IMR-90 (cell line): ENCODE measurements at regions not wholly inside any gene's neighbourhood (a gene's known extent, or its start where the extent isn't known, plus 50 kb on each side); places are given as distances from the start of the nearest gene placed in this dataset.

Experiments
- ATAC-seq: fragments of 200-7000 bp; cut with Tn5 transposase; 2 replicates; pipeline ENCODE4 v1.9.1; 2020; ENCODE audit warnings: low read depth, mild to moderate bottlenecking, moderate library complexity
- BruUV-seq: library from RNA; stranded (reverse); fragments of 400-500 nt; replicated peaks from 2 replicates; lab custom pipeline; 2021; lab: Mats Ljungman, UMichigan
- CTCF ChIA-PET: fragments of 300-600 bp; formaldehyde crosslinking; extraction: SDS; loops from one replicate; lab custom pipeline; 2021; ENCODE audit warnings: antibody characterized with exemption; lab: Yijun Ruan, JAX
- POLR2A ChIA-PET: fragments of 300-600 bp; sonication (Branson Sonifier 250); formaldehyde crosslinking; loops from one replicate; lab custom pipeline; 2022; ENCODE audit warnings: antibody characterized with exemption; ENCODE audit not compliant: unreplicated experiment; lab: Charles Lee
- DNase-seq: peaks from one replicate; pipeline ENCODE4 v3.0.0; 2013
- H2AFZ ChIP-seq: replicated peaks from 2 replicates; pipeline ENCODE3; 2013; ENCODE audit warnings: low read length, mild to moderate bottlenecking; ENCODE audit not compliant: poor library complexity
- H2AK5ac ChIP-seq: 2 replicates; pipeline ENCODE4 v1.6.1; 2013; ENCODE audit warnings: low read depth, low read length, inconsistent platforms
- H2AK9ac ChIP-seq: replicated peaks from 2 replicates; pipeline ENCODE3; 2013; ENCODE audit warnings: mild to moderate bottlenecking, low read depth, low read length, moderate library complexity; ENCODE audit not compliant: poor library complexity
- H2BK120ac ChIP-seq: 2 replicates; pipeline ENCODE4 v1.6.1; 2013; ENCODE audit warnings: low read depth, low read length, inconsistent platforms
- H2BK15ac ChIP-seq: 3 replicates; pipeline ENCODE4 v1.6.1; 2013; ENCODE audit warnings: low read depth, low read length, inconsistent platforms
- H2BK20ac ChIP-seq: 2 replicates; pipeline ENCODE4 v1.6.1; 2013; ENCODE audit warnings: low read depth, mild to moderate bottlenecking, inconsistent platforms, low read length, moderate library complexity
- H2BK5ac ChIP-seq: 2 replicates; pipeline ENCODE4 v1.6.1; 2013; ENCODE audit warnings: mild to moderate bottlenecking, low read depth, low read length, inconsistent platforms; ENCODE audit not compliant: poor library complexity, severe bottlenecking
- H3K14ac ChIP-seq: replicated peaks from 2 replicates; pipeline ENCODE4 v1.6.1; 2013; ENCODE audit warnings: low read depth, low read length, inconsistent platforms
- H3K18ac ChIP-seq: 2 replicates; pipeline ENCODE4 v1.6.1; 2013; ENCODE audit warnings: low read depth, low read length, control low read depth
- H3K23ac ChIP-seq: 2 replicates; pipeline ENCODE4 v1.6.1; 2013; ENCODE audit warnings: low read depth, low read length, inconsistent platforms
- H3K27ac ChIP-seq: 2 replicates; pipeline ENCODE4 v1.5.1; 2013; ENCODE audit warnings: mild to moderate bottlenecking, control low read depth, low read length; ENCODE audit not compliant: insufficient read depth
- H3K27me3 ChIP-seq: 2 replicates; pipeline ENCODE4 v1.6.1; 2013; ENCODE audit warnings: low read length; ENCODE audit not compliant: control insufficient read depth, insufficient read depth
- H3K36me3 ChIP-seq: 2 replicates; pipeline ENCODE4 v1.6.1; 2013; ENCODE audit warnings: low read length, mixed read lengths; ENCODE audit not compliant: control insufficient read depth, insufficient read depth
- H3K4ac ChIP-seq: 2 replicates; pipeline ENCODE4 v1.6.1; 2013; ENCODE audit warnings: low read depth, low read length, inconsistent platforms
- H3K4me1 ChIP-seq: 2 replicates; pipeline ENCODE4 v1.6.1; 2013; ENCODE audit warnings: low read length, mixed read lengths; ENCODE audit not compliant: control insufficient read depth, insufficient read depth
- H3K4me2 ChIP-seq: 2 replicates; pipeline ENCODE4 v1.6.1; 2013; ENCODE audit warnings: low read depth, mild to moderate bottlenecking, control low read depth, low read length, moderate library complexity
- H3K4me3 ChIP-seq: 2 replicates; pipeline ENCODE4 v1.5.1; 2013; ENCODE audit warnings: low read depth, mild to moderate bottlenecking, control low read depth, low read length, moderate library complexity; ENCODE audit not compliant: insufficient read depth
- H3K56ac ChIP-seq: 2 replicates; pipeline ENCODE4 v1.6.1; 2013; ENCODE audit warnings: low read length, inconsistent platforms; ENCODE audit not compliant: insufficient read depth; ENCODE audit errors: extremely low read depth
- H3K79me1 ChIP-seq, 2 experiments: 2 replicates each; pipeline ENCODE4 v1.6.1; 2013; ENCODE audit warnings: low read length in 2 of 2, inconsistent platforms in 1 of 2, low read depth in 1 of 2
- H3K9ac ChIP-seq: 2 replicates; pipeline ENCODE4 v1.6.1; 2013; ENCODE audit warnings: low read depth, low read length, control low read depth
- H3K9me1 ChIP-seq: 2 replicates; pipeline ENCODE4 v1.6.1; 2013; ENCODE audit warnings: low read length, inconsistent platforms; ENCODE audit not compliant: insufficient read depth
- H3K9me3 ChIP-seq: 2 replicates; pipeline ENCODE4 v1.6.1; 2013; ENCODE audit warnings: low read length; ENCODE audit not compliant: control insufficient read depth, insufficient read depth
- H4K20me1 ChIP-seq: 2 replicates; pipeline ENCODE4 v1.6.1; 2013; ENCODE audit warnings: low read length, inconsistent platforms; ENCODE audit not compliant: insufficient read depth
- H4K5ac ChIP-seq: 2 replicates; pipeline ENCODE4 v1.6.1; 2013; ENCODE audit warnings: mild to moderate bottlenecking, low read depth, low read length, control low read depth
- H4K8ac ChIP-seq, 2 experiments: 2 replicates each; pipeline ENCODE4 v1.6.1; 2013; ENCODE audit warnings: low read depth in 2 of 2, low read length in 2 of 2, control low read depth in 1 of 2, inconsistent platforms in 1 of 2
- H4K91ac ChIP-seq: 2 replicates; pipeline ENCODE4 v1.6.1; 2013; ENCODE audit warnings: low read depth, low read length, inconsistent platforms; ENCODE audit not compliant: insufficient read depth
- CEBPB ChIP-seq: IDR thresholded peaks from 2 replicates; pipeline ENCODE4 v1.6.1; 2012; ENCODE audit warnings: low read depth, low read length, improper control_type of control experiment
- MAFK ChIP-seq: IDR thresholded peaks from 2 replicates; pipeline ENCODE4 v1.6.1; 2012; ENCODE audit warnings: low read depth, low read length, improper control_type of control experiment
- MXI1 ChIP-seq: IDR thresholded peaks from 2 replicates; pipeline ENCODE4 v1.6.1; 2012; ENCODE audit warnings: low read depth, mild to moderate bottlenecking, low read length, moderate library complexity, borderline replicate concordance
- RFX5 ChIP-seq: IDR thresholded peaks from 2 replicates; pipeline ENCODE4 v1.8.0; 2012; ENCODE audit warnings: low read depth, mild to moderate bottlenecking, low read length, moderate library complexity
- SMC3 ChIP-seq: fragments of 150-350 bp; IDR thresholded peaks from 2 replicates; pipeline ENCODE4 v1.6.1; 2016; ENCODE audit warnings: low read depth, mild to moderate bottlenecking, antibody characterized with exemption, low read length, moderate library complexity
- WGBS, 2 experiments: methylation state at CpG; one replicate each; pipeline versions ENCODE4 v1.1.5 to v1.1.7; 2013; ENCODE audit warnings: missing lambda C conversion rate in 2 of 2; ENCODE audit not compliant: insufficient read length in 1 of 2; ENCODE audit errors: extremely low coverage in 2 of 2; 5-methylcytosine and 5-hydroxymethylcytosine counted together
- dilution Hi-C: fragments of 300-500 bp; cut with HindIII; formaldehyde crosslinking; loops from one replicate; pipeline ENCODE4 v1.14.3; 2018; ENCODE audit warnings: low sequenced_read_pairs; ENCODE audit not compliant: unreplicated experiment
- in situ Hi-C: fragments of 300-500 bp; cut with MboI; formaldehyde crosslinking; loops from 3 replicates; pipeline ENCODE4 v1.14.3; 2019; ENCODE audit warnings: low sequenced_read_pairs, inconsistent platforms, mixed read lengths
- intact Hi-C: fragments of 100-400 bp; cut with micrococcal nuclease; formaldehyde crosslinking; loops from 2 replicates; pipeline ENCODE4 v1.10.0; 2022
- TF ChIP-seq, protein P1 (sequence below): fragments of 150-350 bp; IDR thresholded peaks from 2 replicates; pipeline ENCODE4 v1.6.1; 2017; ENCODE audit warnings: mild to moderate bottlenecking, antibody characterized with exemption, low read length, low read depth
- TF ChIP-seq, protein P2 (sequence below): conservative IDR thresholded peaks from 2 replicates; pipeline ENCODE4 v1.5.1; 2012; ENCODE audit warnings: mild to moderate bottlenecking, low read depth, low read length, improper control_type of control experiment

DNA sequence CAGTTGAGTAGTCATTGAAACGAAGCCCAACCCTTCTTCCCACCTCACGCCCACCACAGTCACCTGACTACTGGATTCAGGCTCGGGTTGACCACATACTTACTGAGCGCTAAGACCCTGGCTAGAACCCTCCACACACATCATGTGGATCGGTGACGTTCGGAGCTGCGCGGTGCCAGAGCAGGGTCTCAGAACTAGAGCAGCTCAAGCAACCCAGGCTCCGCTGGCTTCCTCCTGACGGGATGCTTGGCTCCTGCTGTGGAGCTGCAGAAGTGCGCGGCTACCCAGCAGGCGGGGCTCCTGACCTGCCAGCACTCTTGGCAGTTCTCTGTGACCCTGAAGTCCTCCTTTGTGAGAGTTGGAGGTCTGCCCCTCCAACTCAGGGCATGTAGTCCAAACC is 90.6 kb upstream of the MBOAT2 start:
- intact Hi-C loops = no loop called here
- no peaks in the 10 kb centered on the region for H3K27me3 ChIP-seq
- H3K23ac ChIP-seq = no peak overlapping the region
- in situ Hi-C loops = no loop called here
- H2AFZ ChIP-seq = peak overlapping the region; percentile 65
- no peaks in the 10 kb centered on the region for H3K9me3 ChIP-seq
- peaks cover 16% of the 10 kb centered on the region for H3K9me1 ChIP-seq
- peak overlapping the region; percentile 49 for H4K91ac ChIP-seq
- TF ChIP-seq CEBPB (no peak), RFX5 (no peak), SMC3 (no peak), MXI1 (no peak), MAFK (no peak)
- TF ChIP-seq, protein P1, sequence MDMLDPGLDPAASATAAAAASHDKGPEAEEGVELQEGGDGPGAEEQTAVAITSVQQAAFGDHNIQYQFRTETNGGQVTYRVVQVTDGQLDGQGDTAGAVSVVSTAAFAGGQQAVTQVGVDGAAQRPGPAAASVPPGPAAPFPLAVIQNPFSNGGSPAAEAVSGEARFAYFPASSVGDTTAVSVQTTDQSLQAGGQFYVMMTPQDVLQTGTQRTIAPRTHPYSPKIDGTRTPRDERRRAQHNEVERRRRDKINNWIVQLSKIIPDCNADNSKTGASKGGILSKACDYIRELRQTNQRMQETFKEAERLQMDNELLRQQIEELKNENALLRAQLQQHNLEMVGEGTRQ = no peak
- TF ChIP-seq, protein P2, sequence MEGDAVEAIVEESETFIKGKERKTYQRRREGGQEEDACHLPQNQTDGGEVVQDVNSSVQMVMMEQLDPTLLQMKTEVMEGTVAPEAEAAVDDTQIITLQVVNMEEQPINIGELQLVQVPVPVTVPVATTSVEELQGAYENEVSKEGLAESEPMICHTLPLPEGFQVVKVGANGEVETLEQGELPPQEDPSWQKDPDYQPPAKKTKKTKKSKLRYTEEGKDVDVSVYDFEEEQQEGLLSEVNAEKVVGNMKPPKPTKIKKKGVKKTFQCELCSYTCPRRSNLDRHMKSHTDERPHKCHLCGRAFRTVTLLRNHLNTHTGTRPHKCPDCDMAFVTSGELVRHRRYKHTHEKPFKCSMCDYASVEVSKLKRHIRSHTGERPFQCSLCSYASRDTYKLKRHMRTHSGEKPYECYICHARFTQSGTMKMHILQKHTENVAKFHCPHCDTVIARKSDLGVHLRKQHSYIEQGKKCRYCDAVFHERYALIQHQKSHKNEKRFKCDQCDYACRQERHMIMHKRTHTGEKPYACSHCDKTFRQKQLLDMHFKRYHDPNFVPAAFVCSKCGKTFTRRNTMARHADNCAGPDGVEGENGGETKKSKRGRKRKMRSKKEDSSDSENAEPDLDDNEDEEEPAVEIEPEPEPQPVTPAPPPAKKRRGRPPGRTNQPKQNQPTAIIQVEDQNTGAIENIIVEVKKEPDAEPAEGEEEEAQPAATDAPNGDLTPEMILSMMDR = no peak
- peak overlapping the region; percentile 77; the same call in 1 of the 2 replicates for H2AK5ac ChIP-seq
- no peak overlapping the region for H3K14ac ChIP-seq
- H3K56ac ChIP-seq = no peak overlapping the region
- no peak overlapping the region for H2AK9ac ChIP-seq
- H4K20me1 ChIP-seq = no peaks in the 10 kb centered on the region
- no peak overlapping the region for H3K27ac ChIP-seq
- ChIA-PET CTCF (no interaction called here), POLR2A (no interaction called here)
- peaks cover 17% of the 10 kb centered on the region for H3K4me1 ChIP-seq
- BruUV-seq = no TSS peak
- no peak for DNase-seq
- H3K79me1 ChIP-seq = no peaks in the 10 kb centered on the region; a peak in 1 of 4 replicates
- H3K18ac ChIP-seq = no peak overlapping the region
- no peak for ATAC-seq
- peak overlapping the region; percentile 39; the same call in 1 of the 3 replicates for H2BK15ac ChIP-seq
- no peak overlapping the region for H3K4me3 ChIP-seq
- H3K4ac ChIP-seq = peak overlapping the region; percentile 44
- peak overlapping the region; percentile 85 for H2BK120ac ChIP-seq
- WGBS, 2 experiments = 96% methylated on average over 9 of the region's 14 CpGs; no CpG with 5 or more reads in 1 of the 2 experiments
- no peak overlapping the region for H2BK5ac ChIP-seq
- no peak overlapping the region for H3K9ac ChIP-seq
- H4K5ac ChIP-seq = no peak overlapping the region
- H3K4me2 ChIP-seq = no peak overlapping the region
- peak overlapping the region; percentile 67 for H2BK20ac ChIP-seq
- no peaks in the 10 kb centered on the region for H3K36me3 ChIP-seq
- dilution Hi-C loops = no loop called here
- no peak overlapping the region for H4K8ac ChIP-seq
